Liver (tissue), 8 donors: ENCODE measurements at regions not wholly inside any gene's neighbourhood (a gene's known extent, or its start where the extent isn't known, plus 50 kb on each side); places are given as distances from the start of the nearest gene placed in this dataset.

Source experiments
- DNase-seq: peaks from one replicate; pipeline ENCODE4 v3.0.0-alpha.2; 2017; ENCODE audit warnings: low spot score
- H3K27ac ChIP-seq, 2 donors: one replicate each; pipeline ENCODE4 v1.7.0; 2013; ENCODE audit warnings: inconsistent platforms in 2 of 2, low read length in 2 of 2, control low read depth in 1 of 2, low read depth in 1 of 2, mild to moderate bottlenecking in 1 of 2
- H3K27me3 ChIP-seq, 4 donors: one replicate each; pipeline versions ENCODE4 v1.6.1 to v1.7.0; 2013; ENCODE audit warnings: low read length in 3 of 4, inconsistent platforms in 1 of 4, mild to moderate bottlenecking in 1 of 4, moderate library complexity in 1 of 4; ENCODE audit not compliant: control insufficient read depth in 4 of 4, insufficient read depth in 4 of 4
- H3K36me3 ChIP-seq, 4 donors: one replicate each; pipeline versions ENCODE4 v1.6.1 to v1.7.0; 2013; ENCODE audit warnings: low read length in 3 of 4, mild to moderate bottlenecking in 3 of 4, low read depth in 1 of 4, moderate library complexity in 1 of 4; ENCODE audit not compliant: control insufficient read depth in 4 of 4, insufficient read depth in 3 of 4
- H3K4me1 ChIP-seq, 4 donors: one replicate each; pipeline versions ENCODE4 v1.6.1 to v1.7.0; 2013; ENCODE audit warnings: low read length in 3 of 4, mild to moderate bottlenecking in 3 of 4, moderate library complexity in 1 of 4; ENCODE audit not compliant: control insufficient read depth in 4 of 4, insufficient read depth in 4 of 4
- H3K4me3 ChIP-seq, 3 donors: one replicate each; pipeline versions ENCODE4 v1.6.1 to v1.7.0; 2013; ENCODE audit warnings: low read length in 3 of 3, control low read depth in 1 of 3, low read depth in 1 of 3, mild to moderate bottlenecking in 1 of 3
- H3K9ac ChIP-seq, 2 donors: one replicate each; pipeline ENCODE4 v1.7.0; 2013; ENCODE audit warnings: low read length in 2 of 2, mild to moderate bottlenecking in 2 of 2, moderate library complexity in 2 of 2, control low read depth in 1 of 2, low read depth in 1 of 2
- H3K9me3 ChIP-seq, 4 donors: one replicate each; pipeline versions ENCODE4 v1.6.1 to v1.7.0; 2013; ENCODE audit warnings: low read length in 3 of 4; ENCODE audit not compliant: control insufficient read depth in 4 of 4
- EGR1 ChIP-seq, 2 donors: IDR thresholded peaks; 2 replicates each; pipeline ENCODE4 v1.6.1; 2016 to 2018; ENCODE audit warnings: antibody characterized with exemption in 2 of 2, low read depth in 2 of 2
- FOXA1 ChIP-seq: IDR thresholded peaks from 2 replicates; pipeline ENCODE4 v1.6.1; 2016; ENCODE audit warnings: antibody characterized with exemption
- FOXA2 ChIP-seq: IDR thresholded peaks from 2 replicates; pipeline ENCODE4 v1.6.1; 2016; ENCODE audit warnings: antibody characterized with exemption
- GABPA ChIP-seq, 2 donors: IDR thresholded peaks in 1 of 2; conservative IDR thresholded peaks in 1 of 2; 2 replicates each; pipeline ENCODE4 v1.6.1; 2016; ENCODE audit warnings: antibody characterized with exemption in 2 of 2, mild to moderate bottlenecking in 1 of 2, moderate library complexity in 1 of 2
- HNF4G ChIP-seq: IDR thresholded peaks from 2 replicates; pipeline ENCODE4 v1.6.1; 2016; ENCODE audit warnings: antibody characterized with exemption
- MAX ChIP-seq: IDR thresholded peaks from 2 replicates; pipeline ENCODE4 v1.6.1; 2016; ENCODE audit warnings: antibody characterized with exemption
- NR2F2 ChIP-seq: IDR thresholded peaks from 2 replicates; pipeline ENCODE4 v1.6.1; 2016; ENCODE audit warnings: antibody characterized with exemption
- RAD21 ChIP-seq, 2 donors: IDR thresholded peaks; 2 replicates each; pipeline ENCODE4 v1.6.1; 2016; ENCODE audit warnings: antibody characterized with exemption in 2 of 2, mild to moderate bottlenecking in 2 of 2
- REST ChIP-seq: IDR thresholded peaks from 2 replicates; pipeline ENCODE4 v1.6.1; 2016; ENCODE audit warnings: antibody characterized with exemption, mild to moderate bottlenecking
- RXRA ChIP-seq, 2 donors: IDR thresholded peaks; 2 replicates each; pipeline ENCODE4 v1.6.1; 2017 to 2018; ENCODE audit warnings: antibody characterized with exemption in 2 of 2, mild to moderate bottlenecking in 1 of 2
- SP1 ChIP-seq: IDR thresholded peaks from 2 replicates; pipeline ENCODE4 v1.6.1; 2018; ENCODE audit warnings: antibody characterized with exemption, mild to moderate bottlenecking
- TAF1 ChIP-seq: conservative IDR thresholded peaks from 2 replicates; pipeline ENCODE4 v1.6.1; 2016; ENCODE audit warnings: antibody characterized with exemption, mild to moderate bottlenecking
- YY1 ChIP-seq: IDR thresholded peaks from 2 replicates; pipeline ENCODE4 v1.6.1; 2016; ENCODE audit warnings: antibody characterized with exemption, mild to moderate bottlenecking
- ZBTB33 ChIP-seq: IDR thresholded peaks from 2 replicates; pipeline ENCODE4 v1.6.1; 2016; ENCODE audit warnings: antibody characterized with exemption
- WGBS: extraction: QIAGEN DNeasy Blood & Tissue Kit; methylation state at CpG from one replicate; pipeline ENCODE4 v1.1.7; 2013; 5-methylcytosine and 5-hydroxymethylcytosine counted together
- TF ChIP-seq, protein P1 (sequence below): fragments of 150-350 bp; IDR thresholded peaks from 2 replicates; pipeline ENCODE4 v1.5.1; 2017; ENCODE audit warnings: improper control_type of control experiment, low read depth, low read length; ENCODE audit not compliant: missing input control
- TF ChIP-seq, protein P2 (sequence below): IDR thresholded peaks from 2 replicates; pipeline ENCODE4 v1.6.1; 2016; ENCODE audit warnings: antibody characterized with exemption
- donor health status: healthy.
- donor health status: healthy.
- donor health status: healthy.
- donor health status: healthy.
- donor health status: healthy.

DNA sequence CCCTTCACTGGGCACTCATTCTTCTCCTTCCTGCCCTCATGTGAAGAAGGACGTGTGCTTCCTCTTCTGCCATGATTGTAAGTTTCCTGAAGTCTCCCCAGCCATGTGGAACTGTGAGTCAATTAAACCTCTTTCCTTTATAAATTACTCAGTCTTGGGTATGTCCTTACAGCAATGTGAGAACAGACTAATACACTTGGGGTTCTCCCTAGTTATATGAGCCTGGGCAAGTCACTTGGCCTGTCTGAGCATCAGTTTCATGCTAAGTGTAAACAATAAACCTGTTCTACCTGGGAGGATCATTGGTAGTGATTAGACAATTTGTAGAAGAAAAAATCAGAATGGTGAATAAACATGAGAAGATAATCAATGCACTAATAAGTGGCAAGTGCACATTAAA lies 162.2 kb upstream of the ARG1 start (continued):
- TF ChIP-seq, protein P1, sequence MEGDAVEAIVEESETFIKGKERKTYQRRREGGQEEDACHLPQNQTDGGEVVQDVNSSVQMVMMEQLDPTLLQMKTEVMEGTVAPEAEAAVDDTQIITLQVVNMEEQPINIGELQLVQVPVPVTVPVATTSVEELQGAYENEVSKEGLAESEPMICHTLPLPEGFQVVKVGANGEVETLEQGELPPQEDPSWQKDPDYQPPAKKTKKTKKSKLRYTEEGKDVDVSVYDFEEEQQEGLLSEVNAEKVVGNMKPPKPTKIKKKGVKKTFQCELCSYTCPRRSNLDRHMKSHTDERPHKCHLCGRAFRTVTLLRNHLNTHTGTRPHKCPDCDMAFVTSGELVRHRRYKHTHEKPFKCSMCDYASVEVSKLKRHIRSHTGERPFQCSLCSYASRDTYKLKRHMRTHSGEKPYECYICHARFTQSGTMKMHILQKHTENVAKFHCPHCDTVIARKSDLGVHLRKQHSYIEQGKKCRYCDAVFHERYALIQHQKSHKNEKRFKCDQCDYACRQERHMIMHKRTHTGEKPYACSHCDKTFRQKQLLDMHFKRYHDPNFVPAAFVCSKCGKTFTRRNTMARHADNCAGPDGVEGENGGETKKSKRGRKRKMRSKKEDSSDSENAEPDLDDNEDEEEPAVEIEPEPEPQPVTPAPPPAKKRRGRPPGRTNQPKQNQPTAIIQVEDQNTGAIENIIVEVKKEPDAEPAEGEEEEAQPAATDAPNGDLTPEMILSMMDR: no peak
- no peak for TF ChIP-seq FOXA1
- TF ChIP-seq RAD21 (IDR thresholded peaks at IDR 0.05): no peak
- no peak for TF ChIP-seq MAX
- TF ChIP-seq NR2F2: no peak

GRCh38 chr6:131412960-131413830 lies 159.8 kb upstream of the ARG1 start:
- Histone ChIP-seq H3K27ac (no peak overlapping the region), H3K4me1 (no peaks in the 10 kb centered on the region), H3K36me3 (no peaks in the 10 kb centered on the region), H3K9me3 (no peaks in the 10 kb centered on the region), H3K9ac (no peak overlapping the region), H3K27me3 (no peaks in the 10 kb centered on the region), H3K4me3 (no peak overlapping the region)
- no peak for TF ChIP-seq HNF4G
- TF ChIP-seq, protein P2, sequence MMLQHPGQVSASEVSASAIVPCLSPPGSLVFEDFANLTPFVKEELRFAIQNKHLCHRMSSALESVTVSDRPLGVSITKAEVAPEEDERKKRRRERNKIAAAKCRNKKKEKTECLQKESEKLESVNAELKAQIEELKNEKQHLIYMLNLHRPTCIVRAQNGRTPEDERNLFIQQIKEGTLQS: no peak
- TF ChIP-seq SP1: no peak
- no peak for TF ChIP-seq YY1
- TF ChIP-seq FOXA1: no peak
- TF ChIP-seq REST: no peak
- no peak for TF ChIP-seq GABPA (IDR thresholded peaks at IDR 0.05 in 1 of 2, conservative IDR thresholded peaks at IDR 0.05 in 1 of 2)
- TF ChIP-seq MAX: no peak
- TF ChIP-seq TAF1: no peak
- no peak for TF ChIP-seq RXRA (IDR thresholded peaks at IDR 0.05)
- WGBS: 62% methylated on average over 7 of the region's 7 CpGs
- no peak for DNase-seq

DNA sequence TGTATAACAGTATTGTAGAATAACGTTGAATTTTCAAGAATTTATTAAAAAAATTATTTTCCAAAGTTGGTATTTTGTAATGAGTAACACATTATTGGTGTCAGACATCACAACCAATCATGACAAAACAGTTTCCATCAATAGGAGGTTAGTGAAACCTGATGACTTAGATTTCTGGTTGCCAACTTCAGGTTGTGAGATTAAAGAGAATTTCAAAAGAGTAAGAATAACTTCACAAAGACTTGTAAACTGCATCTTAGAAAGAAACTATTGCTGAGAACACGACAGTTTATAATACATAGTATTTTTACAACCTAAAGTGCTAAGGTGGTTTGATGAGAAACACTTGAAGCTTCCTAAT lies 159.2 kb upstream of the ARG1 start:
- 88% methylated on average over 2 of the region's 2 CpGs for WGBS
- H3K4me1 ChIP-seq: no peaks in the 10 kb centered on the region
- H3K27ac ChIP-seq: no peak overlapping the region
- no peaks in the 10 kb centered on the region for H3K36me3 ChIP-seq
- DNase-seq: no peak
- H3K9ac ChIP-seq: no peak overlapping the region
- no peaks in the 10 kb centered on the region for H3K9me3 ChIP-seq
- H3K4me3 ChIP-seq: no peak overlapping the region
- no peaks in the 10 kb centered on the region for H3K27me3 ChIP-seq
- TF ChIP-seq FOXA1 (no peak), ZBTB33 (no peak), FOXA2 (no peak), SP1 (no peak), REST (no peak), NR2F2 (no peak), RAD21 (IDR thresholded peaks at IDR 0.05) (no peak), HNF4G (no peak), EGR1 (IDR thresholded peaks at IDR 0.05; ENCODE audit: low read depth in 2 of 2) (no peak)
